HS-5 (cell line): ENCODE measurements at regions not wholly inside any gene's neighbourhood (a gene's known extent, or its start where the extent isn't known, plus 50 kb on each side); places are given as distances from the start of the nearest gene placed in this dataset.

ENCODE experiments used
- DNase-seq: peaks from one replicate; pipeline ENCODE4 v3.0.0-alpha.2; 2012; ENCODE audit warnings: low read depth

DNA sequence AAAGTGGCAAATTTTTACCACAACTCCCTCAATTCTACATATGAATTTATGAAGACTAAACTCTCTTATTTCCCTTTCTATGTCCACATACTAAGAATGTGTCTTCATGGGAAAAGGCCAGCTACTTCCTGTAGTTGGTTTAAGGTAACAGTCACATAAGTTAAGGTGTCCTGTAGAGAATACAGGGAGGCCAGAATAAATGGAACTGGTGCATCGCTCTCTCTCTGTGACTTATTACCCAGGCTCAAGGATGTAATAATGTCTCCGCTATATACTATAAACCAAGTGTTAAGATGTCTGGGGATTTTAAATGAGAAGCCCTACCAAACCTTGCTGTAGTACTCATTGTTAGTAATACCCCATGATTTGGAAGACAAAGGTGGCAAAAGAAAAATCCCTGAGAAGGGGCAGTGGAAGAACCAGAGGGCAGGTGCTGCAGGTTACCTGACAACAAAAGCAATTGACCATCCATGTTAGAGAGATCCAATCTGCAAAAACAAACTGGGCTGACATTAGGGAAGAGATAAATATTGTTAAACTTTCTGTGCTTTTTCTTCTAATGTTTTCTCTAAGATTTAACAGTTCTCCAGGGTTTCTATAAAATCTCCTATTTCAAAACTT lies 372.8 kb downstream of the TMX3 start:
- DNase-seq, result no peak

DNA sequence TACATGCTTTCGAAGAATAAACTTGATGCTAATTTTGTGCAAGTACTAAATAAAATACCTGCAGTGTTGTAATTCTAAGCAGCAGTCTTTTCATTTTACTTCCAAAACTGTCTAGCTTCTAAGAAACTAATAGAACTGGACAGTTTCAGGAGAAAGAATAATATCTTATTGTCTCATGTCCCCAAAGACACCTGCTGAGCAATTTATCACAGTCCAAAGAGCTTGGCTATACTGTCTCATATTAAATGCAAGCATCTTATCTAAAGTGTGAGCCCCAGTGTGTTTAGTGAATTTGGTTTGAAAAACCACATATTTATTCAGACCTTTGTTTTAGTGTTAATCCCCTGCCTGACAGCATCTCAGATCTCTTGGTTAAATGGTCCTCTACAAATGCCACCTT lies 374.3 kb downstream of the TMX3 start:
- no peak for DNase-seq

DNA sequence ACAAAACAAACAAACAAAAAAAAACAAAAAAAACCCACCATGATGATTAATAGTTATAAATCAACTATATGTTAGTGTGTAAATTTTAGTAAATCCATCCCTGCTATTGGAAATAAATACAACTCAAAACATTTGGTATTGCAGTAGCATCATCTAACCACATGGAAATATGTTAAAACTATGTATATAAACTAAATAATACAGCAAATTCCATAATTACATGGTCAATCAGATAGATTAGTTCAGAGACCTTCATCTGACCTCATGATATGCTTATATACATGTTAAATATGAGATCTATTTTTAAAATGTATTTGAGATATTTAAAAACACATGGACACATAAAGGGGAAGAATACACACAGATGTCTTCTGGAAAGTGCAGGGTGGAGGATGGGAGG lies 384.2 kb downstream of the TMX3 start:
- DNase-seq, result no peak

DNA sequence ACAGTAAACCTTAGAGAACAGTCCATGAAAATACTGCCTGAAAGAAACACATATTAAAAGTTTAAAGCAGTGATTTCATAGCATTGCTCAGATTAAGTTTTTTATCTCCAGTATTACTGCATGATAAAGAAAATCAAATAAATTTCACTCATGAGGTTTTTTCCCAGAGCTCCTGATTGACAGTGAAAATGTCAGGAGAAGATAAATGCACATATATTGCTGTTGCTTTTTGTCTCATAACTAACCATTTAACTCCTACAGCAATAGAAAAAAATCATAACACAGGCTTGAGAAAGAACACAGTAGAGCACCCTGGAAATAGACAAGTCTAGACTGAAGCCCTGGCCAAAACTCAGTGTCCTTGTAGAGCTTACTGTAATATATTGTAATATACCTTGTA lies 391.0 kb downstream of the TMX3 start:
- no peak for DNase-seq

DNA sequence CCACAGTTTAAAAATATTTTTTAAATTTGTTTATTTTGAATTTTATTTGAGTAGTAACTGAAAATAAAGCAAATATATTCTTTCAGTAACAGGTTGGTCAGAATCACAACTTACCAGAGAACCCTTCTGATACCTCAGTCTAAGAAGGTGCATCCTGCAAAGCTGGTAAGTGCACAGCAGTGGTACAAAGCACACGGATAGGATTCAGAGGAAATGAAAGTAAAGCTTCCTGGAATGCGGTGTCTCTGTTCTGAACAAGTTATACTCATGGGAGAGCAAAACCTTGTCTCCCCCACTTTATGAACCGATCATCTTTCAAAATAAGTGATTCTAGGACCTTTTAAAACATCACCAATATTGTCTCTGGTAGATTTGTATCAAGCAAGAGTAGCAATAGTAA lies 398.3 kb downstream of the TMX3 start:
- peak; percentile 5 for DNase-seq

DNA sequence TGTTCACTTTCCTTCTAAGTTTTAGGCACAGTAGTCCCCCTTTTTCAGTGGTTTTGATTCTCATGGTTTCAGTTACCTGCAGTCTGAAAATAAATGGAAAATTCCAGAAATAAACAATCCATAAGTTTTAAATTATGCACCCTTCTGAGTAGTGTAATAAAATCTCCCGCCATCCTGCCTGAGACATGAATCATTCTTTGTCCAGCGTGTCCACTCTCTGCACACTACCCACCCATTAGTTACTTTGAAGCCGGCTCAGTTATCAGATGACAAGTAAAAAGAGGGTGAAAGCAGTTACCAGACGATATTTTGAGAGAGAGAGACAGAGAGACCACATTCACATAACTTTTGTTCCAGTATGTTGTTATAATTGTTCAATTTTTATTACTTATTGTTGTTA lies 400.5 kb downstream of the TMX3 start:
- DNase-seq, result peak; percentile 0

DNA sequence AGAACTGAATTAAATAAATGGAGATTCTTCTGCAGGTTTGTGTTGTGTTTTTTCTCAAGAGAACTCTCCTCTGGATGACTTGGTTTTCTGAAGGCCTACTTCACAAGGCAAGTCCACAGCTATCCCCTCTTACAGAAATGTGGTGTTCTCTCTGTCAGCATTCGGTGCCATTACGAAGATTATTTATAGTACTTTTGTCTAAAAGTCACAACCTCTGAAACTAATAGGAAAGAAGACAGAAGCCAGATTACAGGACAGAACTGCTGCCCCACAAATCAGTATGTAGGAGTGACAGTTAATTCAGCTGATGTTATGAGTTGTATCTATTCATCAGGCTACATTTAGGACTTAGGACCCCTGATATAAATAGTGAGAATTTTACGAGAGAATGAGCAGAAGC lies 413.5 kb downstream of the TMX3 start:
- DNase-seq, result no peak

DNA sequence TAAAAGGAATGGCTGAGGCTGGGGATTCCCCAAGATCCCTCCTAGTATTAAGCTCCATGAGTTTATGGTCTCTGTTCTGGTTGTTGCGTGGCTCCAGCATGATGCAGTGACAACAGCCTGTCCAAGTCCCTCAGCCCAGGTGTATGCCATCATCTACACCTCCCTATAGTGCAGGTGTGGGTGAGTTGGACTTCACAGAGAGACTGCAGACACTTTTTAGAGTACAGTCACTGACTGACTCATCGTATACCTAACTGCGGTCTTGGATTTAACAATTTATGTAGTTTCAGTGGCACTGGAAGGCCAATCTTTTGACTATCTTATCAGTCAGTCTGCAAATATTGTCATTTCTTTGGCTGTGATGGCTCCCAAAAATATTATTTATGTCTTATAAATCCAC lies 415.0 kb downstream of the TMX3 start:
- DNase-seq, result no peak

DNA sequence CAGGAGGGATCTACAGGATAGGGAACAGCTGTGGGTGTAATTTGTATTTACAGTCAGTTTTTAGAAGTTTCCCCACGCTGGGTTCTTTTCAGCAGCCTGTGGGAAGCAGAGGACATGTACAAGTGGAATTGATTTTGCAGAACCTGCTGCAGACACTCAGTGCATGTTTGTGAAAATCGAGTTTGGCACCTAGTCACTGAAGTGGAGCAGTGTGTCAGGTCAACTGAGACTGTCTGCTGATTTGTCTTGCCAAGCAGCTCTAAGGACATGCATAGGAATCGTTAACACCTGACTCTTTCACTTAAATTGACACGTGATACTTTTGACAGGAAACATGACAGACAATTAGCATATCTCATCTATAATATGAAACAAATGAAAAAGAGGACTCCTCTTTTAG lies 416.6 kb downstream of the TMX3 start:
- DNase-seq, result no peak

DNA sequence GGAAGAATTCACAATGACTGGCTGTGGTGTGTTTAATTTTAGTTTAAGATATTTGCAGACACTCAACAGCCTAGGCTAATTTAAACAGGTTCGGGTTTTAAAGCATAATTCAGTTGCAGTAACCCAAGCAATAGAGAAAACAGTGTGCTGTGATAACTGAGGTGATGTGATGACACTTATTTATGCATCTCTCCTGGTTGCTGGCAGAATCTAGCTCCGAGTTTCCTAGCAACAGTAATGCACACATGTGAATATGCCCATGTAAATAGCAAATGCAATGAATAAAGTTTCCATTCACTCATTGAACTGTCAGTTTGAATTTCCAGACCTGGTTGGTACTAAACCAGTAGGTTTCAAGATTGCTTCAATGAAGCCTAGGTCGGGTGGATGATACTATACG lies 426.5 kb downstream of the TMX3 start:
- no peak for DNase-seq

DNA sequence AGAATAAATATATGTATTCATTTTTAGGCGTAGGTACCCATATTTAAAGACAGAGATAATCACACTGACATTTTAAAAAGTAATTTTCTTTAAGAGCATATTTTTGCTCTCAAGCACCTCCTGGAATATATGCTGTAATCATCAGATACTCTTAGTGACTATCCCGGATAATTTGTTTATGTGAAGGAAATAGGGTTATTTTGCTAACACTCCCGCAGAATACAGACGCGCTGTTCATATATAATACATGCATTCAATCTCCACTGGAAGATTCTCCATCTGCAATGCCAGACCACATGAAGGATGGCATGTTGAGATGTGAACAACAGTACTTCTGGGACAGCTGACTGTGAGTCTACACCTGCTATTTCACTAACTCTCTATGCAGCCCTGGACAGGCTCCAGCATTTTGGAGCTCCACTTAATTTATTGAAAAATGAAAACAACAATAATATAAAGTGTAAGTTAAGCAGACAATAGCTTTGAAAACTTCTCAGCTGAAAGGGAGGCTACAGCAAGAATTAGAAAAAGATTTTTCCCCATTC lies 430.6 kb downstream of the TMX3 start:
- DNase-seq, result no peak

DNA sequence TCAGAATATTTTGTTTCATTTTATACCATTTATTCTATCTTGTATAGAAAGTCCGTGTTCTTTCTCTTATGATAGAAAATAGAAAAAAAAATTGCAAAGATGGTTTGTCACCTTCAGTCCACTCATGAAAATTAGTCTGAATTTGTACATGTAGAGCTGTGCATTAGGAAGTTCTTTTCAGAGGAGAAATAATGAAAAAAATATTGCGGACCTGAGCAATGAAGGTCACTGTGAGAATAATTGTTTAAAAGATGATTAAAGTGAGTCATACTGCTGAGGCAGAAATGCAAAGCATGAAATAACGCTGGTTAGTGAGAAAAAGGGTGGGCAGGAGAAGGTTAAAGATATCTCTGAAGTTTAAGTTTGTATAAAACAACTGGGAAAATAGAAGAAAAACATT lies 431.1 kb downstream of the TMX3 start:
- no peak for DNase-seq

DNA sequence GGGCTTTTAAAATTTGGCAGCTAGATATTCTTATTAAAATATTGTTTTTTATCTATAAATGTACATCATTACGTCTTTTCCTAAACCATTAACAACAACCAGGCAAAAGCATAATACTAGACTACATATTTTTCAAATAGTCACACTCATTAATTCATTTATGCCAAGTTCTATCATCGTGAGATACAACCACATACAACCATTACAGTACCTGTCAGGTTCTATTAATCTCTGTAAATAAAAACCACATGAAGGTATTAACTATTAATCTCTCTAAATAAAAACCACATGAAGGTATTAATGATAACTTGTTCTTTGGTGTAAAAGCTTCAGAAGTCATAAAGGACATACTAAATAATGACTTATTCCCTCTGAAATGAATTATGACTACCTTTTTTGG lies 432.7 kb downstream of the TMX3 start:
- DNase-seq, result no peak

DNA sequence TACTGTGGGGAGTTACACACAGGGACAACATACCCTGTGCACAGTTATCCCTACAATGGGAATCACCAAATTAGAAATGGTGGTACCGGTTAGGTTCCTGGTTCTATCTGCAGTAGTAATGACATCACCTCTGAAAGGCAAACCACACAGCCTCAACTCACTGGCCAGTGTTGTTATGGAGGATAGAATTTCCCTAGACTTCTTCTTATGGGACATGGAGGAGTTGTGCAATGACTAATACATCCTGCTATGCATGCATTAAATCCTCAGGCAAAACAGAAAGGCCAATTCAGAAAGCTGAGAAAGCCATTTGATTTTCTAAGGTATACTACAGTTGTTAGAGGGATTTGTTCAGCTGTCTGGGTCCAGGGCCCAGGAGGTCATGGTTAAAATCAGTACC lies 439.3 kb downstream of the TMX3 start:
- DNase-seq, result peak; percentile 30

DNA sequence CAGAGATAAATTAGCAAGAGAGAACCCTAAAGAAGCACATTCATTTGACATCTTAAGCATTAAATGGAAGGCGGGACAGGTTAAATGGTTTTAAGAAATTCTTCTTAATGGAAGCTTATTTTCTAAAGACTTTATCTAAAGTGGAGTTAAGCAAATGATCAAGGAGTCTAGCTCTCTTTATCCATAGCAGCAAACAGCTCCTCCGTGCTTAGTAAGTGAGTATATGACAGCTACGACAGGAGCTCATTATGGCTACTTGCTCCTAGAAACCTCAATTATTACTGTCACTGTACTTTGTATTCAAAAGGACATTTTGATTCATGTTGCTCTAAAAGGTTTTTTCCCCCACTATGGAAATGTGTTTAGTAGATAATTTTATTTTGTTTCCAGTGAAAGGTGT lies 444.9 kb downstream of the TMX3 start:
- DNase-seq, result no peak

DNA sequence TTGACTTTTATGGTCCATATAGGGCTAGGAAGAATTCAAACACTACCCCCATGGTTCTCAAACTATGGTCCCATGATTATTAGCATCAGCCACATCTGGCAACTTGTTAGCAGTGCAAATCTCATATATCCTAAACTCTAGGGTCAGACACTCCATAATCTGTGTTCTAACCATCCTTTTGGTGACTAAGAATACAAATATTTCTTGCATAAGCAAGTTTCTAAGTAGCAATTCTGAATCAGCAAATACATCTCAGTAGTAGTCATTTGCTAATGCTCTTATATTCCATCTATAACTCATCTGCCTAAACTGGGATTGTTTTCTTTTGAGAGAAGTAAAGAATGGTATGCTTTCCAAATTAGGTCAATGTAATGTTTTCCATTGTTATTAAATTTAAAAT lies 447.3 kb downstream of the TMX3 start:
- DNase-seq, result peak; percentile 67

DNA sequence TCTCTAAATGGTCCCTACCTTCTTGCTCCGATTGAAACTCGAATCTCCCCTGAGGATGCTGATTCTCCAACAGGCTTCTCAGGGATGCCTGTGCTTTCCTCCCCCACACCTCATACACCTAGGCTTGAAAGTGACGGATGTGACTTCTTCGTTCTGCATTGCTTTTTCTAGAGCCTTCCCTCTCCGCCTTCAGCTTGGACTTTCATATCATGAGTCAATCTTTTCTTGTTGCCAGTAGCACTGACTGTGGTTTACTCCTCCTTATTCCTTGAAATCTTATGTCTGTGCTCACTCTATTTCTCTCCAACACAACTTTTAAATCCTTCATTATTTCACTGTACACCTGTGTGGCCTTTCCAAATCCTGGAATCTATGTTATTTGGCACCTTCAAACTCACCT lies 451.4 kb downstream of the TMX3 start:
- no peak for DNase-seq

DNA sequence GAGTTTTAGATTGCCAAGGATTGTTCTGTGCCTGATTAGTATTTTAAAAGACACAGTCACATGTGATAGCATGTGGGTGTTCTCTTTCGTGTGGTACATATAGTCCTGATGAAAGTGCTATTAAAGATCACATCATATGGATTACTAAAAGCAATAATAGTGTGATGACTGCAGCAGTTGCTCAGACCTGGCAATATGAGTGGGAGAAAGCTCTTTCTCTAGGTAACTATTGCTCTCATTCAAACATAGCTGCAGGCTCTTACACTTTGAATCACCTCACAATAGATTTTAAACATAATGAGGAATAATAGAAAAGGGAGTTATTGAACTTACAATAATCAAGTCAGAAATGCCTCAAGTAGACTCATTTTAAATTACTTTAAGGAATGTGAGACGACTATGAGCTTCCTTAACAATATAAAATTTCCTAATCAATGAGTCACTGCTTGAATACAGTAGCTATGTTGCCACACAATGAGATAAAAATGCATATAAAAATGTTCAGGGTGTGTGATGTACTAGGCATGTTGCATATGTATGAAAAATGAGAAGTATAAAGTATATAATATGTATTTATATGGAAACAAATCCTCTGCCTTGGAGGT lies 452.1 kb downstream of the TMX3 start:
- DNase-seq, result peak; percentile 69

DNA sequence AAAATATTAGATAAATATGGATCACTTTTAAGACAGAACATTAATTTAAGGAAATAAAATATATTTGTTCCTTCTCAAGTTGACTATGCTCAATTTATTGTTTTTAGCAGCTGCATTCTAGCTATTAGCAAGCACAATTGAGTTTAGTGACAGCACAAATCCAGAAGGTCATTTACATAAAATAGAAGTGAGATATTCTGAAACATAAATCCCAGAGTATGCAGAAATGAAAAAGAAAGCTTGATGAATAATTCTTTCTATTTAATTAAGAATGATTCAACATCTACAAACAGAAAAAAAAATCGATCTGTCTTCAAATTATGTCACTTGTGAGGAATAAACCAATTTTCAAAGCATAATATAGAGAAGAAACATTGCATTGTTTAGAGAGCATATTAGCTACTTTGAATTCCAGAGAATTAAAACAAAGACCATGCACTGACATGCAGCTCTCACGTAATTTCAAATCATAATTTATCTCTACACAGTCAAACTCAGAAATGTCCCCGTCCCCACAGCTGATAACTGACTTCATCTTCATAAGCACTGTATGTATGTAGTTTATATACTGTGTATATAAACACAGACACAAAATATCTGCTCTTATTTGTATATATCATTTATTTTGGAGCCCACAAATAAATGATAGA lies 458.4 kb downstream of the TMX3 start:
- no peak for DNase-seq

DNA sequence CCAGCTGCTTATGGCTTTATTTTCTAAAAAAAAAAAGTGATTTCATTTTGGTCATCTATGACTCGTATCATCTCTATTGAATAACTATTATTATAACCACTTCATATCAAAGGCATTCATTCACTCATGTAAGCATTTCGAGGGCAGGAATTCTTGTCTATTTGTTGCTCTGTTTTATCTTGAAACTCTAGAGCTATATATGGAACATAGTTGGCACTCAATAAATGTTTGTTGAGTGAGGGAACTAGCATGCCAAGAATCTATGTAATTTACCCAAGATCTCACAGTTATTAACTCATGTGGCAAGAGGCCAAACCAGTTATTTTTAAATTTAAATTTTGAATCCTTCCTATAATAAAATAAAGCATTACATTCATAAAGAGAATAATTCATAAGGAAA lies 470.1 kb downstream of the TMX3 start:
- no peak for DNase-seq

DNA sequence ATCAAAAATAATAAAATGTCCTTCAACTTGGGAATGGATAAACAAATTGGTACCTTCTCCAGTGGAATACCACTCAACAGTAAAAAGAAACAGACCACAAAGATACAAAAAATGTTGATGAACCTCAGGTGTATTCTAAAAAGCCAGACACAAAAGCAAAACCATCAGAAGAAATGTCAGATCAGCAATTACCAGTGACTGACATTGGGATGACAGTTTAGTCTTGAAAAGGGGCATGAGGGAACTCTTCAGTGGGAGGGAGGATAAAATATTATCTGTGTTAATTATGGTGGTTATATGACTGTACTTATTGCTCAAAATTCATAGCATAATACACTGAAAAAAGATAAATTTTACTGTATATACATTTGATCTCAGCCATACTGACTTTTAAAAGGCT lies 473.0 kb downstream of the TMX3 start:
- no peak for DNase-seq

DNA sequence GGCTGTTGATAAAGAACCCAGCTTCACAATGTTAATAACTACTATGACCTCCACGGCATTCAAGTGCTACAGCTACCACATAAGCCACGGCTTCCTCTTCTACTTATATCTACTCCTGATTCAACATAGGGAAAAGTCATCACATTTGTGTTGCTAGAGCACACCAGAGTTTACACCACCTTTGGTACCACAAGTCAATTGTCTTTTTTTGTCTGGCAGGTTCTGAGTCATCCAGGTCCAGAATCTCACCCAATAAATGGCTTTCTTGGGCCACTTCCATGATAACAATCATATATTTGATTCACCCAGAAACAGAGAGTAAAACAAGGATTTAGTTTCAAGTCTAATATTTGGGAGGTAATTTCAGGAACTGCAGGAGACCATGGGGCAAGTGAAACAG lies 480.2 kb downstream of the TMX3 start:
- DNase-seq, result no peak

DNA sequence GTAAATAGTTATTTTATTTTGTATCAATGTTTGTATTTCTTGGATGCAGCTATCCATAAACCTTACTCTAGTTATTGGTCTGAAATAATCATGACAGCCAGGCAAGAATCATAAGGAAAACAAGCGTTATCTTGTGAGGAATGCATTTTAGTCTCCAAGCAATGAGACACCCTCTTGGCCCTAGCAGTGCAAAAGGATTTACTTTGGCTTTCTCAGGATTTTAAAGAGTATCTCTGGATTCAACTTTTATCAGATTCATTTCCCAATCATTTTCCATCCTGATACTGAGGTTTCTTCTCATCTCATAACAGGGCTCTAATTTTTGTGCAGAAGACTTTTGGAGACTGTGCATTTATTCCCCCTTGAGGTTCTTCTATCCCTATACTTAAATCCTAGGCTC lies 480.8 kb downstream of the TMX3 start:
- no peak for DNase-seq

DNA sequence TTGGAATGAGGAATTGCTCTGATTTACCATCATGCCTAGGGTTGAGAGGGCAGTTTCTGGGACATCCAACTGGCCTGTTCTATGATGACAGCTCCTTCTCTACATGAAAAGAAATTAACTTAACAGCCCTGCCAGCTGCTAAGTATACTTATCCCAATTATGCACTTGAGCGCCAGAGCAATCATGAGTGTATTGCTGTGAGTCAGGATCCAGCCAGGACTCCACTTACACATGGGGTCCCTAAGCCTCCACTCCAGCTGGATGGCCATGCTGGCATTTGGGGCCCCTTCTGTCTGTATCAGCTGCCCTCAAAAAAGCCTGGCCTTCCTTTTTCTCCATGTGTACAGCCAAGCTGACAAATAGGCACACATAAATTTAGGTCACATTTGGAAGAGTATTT lies 481.9 kb downstream of the TMX3 start:
- DNase-seq, result no peak
